Kidney tubule cell (primary cell): ENCODE measurements at regions not wholly inside any gene's neighbourhood (a gene's known extent, or its start where the extent isn't known, plus 50 kb on each side); places are given as distances from the start of the nearest gene placed in this dataset.
"Not testable (repeated sequence)": the region's sequence is repeated elsewhere in the genome, so short reads cannot be mapped to it uniquely, and the experiment has no call there.

ENCODE experiments used
- DNase-seq: peaks from one replicate; pipeline ENCODE4 v3.0.0-alpha.2; 2018; ENCODE audit warnings: low spot score

DNA sequence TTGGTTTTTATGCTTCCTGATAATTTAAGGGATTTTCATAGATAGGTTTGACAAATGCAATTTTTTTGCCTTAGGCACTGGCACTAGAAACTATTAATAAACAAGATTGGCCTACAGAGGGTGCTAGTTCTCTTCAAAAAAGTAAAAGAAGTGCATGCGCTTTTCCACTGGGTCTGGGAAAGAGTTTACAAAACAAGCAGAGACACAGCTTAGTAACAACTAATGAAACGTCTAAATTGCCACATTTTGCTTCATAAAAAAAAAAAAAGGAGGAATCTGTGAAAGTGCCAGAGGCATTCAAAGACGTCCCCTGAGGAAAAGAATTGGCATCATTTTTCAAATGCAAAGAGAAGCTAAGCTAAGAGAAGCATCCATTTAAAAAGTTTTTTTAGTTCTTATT is 58.3 kb upstream of the EEA1 start:
- peak; percentile 71 for DNase-seq

DNA sequence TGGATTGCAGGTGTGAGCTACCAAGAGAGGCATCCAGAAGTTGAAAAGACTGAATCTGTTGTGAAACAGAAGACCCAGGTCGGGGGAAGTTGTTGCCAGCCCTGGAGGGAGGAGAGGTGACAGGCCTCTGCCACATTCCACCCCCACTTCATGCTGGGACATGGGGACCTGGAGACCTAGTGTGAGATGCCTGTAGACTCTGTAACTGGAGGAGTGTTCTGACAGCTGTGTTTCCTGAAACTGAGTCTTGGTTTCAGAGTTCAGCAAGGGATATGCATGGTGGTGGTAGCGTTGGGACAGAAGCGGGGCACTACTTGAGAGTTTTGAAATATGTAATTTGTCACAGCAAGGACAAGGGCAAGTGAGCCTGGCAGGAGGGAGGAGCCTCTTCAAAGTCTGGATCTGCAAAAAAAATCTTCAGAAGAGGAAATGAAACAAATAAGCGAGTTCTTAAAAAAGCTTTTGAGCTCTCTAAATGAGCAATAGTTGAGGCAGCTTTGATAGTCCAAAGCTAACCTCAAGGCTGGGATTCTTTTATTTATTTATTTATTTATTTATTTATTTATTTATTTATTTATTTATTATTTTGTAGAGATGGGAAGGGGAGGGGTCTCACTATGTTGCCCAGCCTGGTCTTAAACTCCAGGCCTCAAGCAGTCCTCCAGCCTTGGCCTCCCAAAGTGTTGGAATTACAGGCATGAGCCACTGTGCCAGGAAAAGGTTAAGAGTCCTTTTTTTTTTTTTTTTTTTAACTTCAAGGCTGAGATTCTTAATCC is 58.9 kb upstream of the EEA1 start:
- no peak for DNase-seq

DNA sequence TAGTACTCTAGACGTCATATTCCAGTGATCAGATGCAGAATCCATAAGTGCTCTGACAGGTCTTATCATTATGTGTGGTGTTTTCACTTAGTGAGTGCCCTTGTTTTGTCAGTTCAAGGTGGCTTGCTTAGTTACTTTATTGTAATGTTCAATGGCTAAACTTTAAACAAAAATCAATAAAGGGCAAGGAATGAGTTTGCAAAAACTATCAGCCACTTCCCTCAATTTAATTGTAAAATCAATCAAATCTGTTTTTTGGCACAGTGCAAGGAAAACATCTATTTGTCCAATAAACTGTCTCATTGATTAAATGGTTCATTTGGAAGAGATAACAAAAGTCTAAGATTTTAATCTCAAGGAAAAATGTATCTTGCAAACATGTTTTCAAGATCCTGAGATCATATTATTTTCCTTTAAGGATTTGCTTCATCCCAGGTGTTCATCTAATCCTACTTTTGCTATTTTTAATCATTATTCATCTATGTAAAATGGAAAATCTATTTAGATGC is 59.6 kb upstream of the EEA1 start:
- DNase-seq = no peak

DNA sequence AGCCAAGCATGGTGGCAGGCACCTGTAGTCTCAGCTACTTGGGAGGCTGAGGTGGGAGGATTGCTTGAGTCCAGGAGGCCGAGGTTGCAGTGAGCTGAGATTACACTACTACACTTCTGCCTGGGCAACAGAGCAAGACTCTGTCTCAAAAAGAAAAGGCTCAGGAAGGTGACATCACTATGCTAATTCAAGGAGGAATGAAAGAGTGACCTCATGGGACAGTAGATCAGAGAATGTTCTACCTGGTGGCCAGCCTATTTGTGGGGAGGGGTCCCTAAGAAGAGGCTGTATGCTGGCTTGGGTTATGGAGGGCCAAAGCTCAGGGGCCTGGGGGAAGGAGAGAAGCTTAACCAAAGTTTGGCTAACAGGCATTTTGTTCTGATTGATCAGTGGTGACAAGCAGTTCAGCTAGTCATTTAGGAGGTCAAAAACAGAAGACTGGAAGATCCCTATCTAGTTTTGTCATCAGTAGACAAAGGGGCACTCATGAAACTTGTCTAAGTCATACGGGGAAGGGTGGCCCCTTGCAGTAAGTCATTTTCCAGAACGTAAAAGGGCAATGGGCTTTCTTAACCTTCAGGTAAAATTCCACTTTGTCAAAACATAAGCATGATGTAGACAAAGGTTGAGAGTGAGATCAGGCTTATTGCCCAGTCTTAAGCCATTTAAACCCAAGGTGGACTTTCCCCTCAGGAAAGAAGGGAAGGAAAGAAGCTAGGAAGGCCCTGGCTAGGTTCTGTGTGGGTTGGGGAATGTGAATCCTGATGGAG is 60.8 kb upstream of the EEA1 start:
- DNase-seq = no peak

DNA sequence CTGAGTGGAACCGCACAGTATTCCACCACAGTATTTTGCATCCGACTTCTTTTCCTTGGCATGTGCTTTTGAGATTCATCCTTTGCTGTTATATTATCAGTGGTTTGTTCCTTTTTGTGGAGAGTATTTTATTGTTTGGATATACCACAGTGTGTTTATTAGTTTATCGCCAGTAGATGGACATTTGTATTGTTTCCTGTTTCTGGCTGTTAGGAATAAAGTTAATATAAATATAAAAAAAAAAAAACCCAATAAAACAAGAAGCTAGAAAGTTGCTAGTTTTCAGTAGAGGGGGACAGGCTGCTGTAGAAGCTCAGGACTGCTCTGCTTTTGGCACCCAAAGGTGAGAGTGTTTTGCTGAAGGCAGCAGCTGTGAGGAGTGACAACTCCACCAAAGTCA is 62.0 kb upstream of the EEA1 start:
- no peak for DNase-seq

DNA sequence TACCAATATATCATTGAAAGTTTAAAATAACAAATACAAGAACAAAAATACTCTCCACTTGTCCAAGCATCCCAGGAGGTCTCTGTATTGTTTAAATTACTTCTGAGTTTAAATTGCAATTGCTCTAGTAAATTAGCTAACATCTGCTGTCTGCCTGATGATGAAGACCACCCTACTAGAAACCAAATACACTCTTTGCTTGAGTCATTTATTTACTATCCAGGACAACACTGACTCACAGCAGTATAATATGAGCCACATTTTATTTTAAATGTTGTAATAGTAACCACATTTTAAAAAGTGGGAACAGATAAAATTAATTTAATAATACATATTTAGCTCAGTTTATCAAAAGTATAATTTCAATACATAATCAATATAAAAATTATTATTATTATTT is 62.9 kb upstream of the EEA1 start:
- no peak for DNase-seq

DNA sequence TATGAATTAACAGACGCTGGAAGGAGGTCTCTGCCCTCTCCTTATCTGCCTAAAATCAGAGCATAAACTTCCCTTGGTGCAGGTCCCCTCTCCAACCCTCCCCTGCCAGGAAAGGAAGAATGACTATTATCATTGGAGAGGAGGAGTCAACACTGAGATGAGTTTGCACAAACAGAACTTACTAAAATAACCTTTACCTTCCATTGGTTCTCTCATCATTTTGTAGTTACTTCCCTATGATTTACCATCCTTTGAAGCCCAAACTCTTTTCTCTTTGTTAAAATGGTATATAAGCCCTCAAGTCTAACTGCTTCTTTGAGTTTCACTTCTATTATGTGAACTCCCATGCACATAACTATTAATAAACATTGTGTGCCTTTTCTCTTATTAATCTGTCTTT is 64.2 kb upstream of the EEA1 start:
- no peak for DNase-seq

DNA sequence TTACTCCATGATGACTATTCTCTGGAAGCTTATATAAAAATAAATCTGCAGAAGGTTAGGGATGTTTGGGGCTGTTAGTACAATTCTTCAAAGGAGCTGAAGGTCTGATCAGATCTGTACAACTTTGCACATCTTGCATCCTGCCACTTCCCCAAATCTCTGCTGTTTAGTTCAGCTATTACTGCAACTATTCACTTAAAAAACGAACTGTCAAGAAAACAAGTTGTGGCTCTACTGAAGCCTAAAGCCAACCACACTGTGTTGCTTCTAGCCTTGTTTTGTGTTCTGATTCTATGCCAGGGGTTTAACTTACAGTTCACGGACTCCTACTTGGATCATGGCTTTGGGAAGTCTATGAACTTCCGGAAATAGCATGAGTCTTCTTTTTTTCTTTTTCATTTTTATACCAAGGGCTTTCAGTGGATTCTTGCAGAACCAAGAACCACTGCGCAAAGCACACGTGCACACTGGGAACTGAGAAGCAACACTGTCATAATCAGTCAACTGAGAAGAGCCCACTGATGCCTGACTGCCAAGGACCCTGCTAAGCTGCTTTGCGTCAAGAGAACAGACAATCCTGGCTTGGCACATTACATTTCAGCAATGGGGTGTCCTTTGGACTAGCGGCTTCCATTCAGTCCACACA is 66.3 kb upstream of the EEA1 start:
- no peak for DNase-seq

DNA sequence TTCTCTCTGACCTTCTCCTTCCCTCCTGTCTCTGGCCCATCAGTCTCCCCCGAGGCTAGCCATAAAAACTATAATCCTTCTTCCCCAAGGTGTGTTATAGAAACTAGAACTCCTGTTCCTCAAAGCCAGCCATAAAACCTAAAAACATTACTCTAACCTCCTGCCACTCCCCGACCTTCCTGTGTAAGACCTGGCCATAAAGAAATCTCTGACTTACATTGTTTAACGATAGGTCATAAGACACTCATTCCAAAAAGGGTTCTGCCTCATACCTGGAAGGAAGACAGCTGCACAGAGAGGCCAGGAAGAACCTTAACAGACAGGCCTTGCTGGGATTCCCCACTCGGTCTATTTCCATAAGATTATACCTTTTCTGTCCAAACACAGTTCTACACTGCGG is 70.9 kb upstream of the EEA1 start:
- DNase-seq = peak; percentile 42

DNA sequence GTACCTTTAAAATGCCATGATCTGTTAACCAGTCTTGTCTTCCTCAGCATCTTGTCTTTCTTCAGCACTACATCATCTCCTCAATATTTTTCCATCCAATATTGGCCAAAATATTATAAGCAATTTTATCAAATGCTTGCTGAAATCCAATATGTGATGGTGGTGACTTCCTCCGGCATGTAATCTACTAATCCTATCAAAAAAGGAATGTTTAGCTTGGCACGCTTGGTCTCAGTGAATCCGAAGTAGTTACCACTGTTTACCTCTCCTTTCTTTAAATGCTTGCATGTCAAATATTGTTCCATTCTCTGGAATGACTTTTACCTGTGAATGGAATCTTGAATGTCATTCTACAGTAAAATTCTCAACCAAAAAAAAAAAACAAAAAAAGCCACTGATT is 72.3 kb upstream of the EEA1 start:
- DNase-seq = no peak

DNA sequence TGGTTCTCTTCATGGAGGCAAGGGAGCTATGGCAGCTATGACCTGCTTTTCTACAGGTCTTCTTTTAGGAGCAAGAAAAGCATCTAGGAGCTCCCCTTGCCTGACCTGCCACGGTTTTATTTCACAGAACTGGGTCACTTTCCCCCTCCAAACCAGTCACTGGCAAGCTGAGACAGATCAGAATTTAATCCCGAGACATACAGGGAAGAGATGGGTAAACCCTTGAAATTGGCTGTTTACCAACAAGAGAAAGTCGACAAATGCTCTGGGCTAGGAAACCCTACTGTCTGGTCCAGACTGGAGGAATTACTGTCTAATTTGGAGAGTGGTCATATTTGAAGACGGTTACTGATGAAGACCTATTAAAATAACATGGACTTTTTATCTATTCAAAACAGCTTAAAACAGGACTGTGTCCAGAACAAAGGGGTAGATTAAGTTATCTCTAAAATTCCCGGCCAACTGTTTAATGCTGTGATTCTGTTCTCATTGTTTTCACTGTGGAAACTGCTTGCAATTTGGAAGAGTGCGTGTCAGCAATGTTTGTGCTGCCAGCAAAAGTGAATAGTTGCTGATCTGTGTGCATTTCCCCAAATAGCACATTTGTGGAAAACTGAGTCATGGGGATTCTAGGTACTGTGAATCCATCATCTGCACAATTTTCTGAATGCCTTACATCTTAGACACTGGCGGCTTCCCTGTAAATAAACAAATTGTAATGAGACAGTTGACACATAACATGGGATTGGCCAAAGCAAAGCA is 73.4 kb upstream of the EEA1 start:
- peak; percentile 57 for DNase-seq

DNA sequence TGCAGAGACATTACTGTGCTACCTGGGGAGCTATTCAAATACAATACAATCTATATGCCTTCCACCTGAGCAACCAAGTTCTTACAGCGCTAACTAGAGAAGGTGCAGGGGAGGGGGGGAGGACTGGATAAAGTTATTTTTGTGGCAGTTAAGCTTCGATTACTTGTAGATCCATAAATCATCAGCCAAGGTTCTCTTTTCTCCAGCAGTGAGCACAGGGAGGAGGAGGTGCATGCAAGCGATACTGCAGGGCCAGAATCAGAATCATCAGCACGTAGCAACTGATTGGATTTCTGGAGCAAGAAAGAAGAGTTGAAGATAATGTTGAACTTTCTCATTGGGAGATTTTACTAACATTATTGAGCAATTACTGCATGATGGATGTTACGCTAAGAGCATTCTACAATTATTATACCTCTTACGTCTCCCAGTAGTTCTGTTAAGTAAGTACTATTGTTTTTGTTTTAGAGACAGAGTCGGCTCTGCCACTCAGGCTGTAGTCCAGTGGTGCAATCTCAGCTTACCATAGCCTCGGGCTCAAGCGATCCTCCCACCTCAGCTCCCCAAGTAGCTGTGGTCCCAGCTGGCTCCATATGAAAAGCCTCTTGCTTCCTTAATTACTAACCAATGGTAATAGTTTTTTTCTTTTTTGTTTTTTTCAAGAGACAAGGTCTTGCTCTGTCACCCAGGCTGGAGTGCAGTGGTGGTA is 74.6 kb upstream of the EEA1 start:
- DNase-seq = no peak

DNA sequence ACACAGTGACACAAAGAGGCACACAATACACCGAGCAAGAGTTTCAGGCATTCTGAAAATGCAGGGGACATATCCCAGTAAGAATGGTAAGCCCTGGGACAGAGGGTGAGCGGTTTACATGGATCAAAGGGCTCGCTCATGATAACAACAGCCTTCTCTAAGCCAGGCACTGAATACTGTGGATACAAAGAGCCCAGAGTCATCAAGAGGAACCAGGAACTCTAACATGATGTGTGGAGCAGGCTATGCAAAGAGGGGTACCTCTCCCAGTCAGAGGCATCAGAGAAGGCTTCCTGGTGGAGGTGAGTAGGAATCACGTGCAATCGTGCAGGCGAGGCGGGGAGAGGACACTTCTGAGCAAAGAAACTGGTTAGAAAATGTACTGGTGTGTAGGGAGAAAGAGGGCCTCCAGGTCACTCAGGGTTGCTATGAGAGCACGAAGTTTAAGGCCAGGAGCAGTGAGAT is 76.9 kb upstream of the EEA1 start:
- no peak for DNase-seq

DNA sequence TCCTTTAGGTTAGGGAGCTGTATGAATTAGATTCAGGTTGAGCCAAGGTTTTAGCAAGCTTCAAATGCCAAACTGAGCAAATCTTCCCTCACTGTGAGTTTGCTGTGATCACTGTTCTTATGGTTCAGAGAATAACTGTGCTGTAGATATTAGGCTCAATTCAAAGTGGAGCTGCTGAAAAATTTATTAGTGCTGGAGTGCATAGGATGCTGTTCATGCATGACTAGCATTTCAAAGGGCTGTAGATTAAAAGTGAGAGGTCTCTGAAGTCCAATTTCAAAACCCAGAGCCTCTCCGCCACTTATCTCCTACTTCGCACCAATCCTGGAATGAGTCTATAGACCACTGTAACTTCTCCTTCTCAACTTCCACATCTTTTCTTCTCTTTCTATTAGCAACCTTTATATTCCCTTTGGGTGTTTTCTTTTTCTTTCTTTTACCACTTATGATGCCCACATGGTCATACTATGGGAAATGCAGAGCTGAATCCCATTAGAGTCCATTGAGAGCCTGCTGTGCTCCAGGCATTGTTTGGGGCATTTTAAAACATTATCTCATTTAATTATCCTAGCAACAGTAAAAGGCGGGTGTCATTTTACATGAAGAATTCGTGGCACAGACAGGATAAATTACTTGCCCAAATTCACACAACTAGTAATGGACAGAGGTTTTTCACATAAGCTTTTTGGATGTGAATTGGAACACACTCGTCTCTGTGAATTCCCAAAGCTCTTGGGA is 77.5 kb upstream of the EEA1 start:
- DNase-seq = no peak

DNA sequence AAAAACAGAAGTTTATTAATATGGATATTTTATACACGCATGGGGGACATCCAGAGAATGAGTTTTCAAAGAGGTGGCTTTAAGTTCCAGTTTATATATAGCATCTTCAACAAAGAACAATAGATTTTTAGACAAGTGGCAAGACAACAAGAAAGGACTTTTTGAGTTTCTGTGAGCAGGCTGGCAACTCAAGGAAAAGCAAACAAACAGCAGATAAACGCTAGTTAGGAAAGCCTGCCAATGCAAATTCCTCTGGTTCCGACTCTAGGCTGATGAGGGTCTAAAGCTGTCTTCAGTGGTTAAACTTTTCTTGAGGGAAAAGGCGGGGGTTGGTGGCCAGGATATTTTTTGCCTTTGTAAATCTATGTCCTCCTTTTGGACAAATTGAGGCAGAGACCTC is 78.4 kb upstream of the EEA1 start:
- no peak for DNase-seq

DNA sequence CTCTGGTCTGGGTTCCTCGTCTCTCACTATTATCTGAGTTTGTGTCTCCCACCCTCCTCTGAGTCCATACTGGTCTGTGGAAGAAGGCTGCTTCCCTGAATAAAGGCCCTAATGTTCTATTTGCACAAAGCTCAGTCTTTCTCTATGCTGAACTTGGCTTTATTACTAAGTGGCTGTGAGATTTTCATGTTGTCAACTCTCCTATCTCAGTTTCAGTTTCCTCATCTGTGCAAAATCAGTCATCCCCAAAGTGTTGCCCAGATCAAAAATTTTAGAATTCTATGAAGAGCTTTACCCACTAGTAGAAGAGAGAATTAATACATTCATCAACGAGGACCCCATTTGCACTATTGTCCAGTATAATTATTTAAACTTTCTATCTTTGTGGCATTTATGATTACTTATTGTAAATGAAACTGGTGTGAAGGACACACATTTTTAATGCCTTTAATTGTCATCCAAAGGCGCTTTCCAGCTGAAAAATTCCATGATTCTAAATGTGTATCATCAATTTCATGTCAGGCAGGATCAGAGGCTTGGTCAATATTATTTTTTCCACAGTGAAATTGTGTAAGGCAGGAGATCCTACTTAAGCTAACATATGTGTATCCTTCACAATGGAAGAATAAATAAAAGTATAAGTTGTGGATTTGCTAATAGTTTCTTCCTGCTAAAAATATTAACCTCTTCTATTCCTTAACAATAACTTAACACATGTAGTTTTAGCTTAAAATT is 79.1 kb upstream of the EEA1 start:
- no peak for DNase-seq

DNA sequence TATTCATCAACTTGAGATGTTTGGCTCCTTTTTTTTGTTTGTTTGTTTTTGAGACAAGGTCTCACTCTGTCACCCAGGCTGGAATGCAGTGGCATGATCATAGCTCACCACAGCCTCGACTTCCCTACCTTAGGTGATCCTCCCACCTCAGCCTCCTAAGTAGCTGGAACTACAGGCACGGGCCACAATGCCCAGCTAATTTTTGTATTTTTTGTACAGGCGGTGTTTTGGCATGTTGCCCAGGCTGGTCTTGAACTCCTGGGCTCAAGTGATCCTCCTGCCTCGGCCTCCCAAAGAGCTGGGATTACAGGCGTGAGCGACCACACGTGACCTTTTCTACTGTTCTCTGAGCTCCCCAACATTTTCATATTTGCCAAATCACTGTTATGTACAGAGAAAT is 79.8 kb upstream of the EEA1 start:
- DNase-seq = not testable (repeated sequence)

DNA sequence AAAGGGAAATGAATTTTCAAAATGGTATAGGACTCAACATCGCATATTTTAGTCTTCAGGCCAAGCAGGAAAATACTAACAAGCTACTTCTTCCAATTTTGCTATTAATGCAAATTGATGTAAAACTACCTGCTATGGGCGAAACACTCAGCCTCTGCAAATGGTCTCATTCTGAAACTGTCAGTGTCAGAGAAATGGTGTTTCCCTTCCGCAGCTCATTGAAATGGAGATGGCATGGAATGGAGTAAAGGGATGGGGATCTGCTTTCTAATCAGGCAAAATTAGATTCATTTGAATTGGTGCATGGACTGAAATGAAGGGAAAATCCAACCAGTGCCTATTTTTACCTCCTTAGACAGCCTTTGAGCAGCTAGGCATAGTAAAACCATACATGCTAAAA is 80.4 kb upstream of the EEA1 start:
- DNase-seq = no peak

DNA sequence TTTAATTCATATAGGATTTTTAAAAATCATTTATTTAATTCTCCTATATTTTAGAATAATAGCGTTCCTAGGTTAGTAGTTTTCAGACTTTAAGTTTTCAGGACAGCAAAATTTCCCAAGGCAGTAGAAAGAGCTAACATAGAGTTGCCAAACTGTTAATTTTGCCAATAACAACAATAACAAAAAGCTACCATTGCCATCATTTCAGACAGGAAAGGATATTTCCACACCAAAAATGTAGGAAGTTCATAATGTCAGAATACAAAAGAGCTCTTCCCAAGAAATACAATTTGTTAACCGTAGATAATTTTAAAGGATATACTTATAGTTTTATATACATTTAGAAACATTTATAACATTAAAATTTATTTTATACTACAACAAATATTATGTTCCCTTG is 81.4 kb upstream of the EEA1 start:
- DNase-seq = no peak

DNA sequence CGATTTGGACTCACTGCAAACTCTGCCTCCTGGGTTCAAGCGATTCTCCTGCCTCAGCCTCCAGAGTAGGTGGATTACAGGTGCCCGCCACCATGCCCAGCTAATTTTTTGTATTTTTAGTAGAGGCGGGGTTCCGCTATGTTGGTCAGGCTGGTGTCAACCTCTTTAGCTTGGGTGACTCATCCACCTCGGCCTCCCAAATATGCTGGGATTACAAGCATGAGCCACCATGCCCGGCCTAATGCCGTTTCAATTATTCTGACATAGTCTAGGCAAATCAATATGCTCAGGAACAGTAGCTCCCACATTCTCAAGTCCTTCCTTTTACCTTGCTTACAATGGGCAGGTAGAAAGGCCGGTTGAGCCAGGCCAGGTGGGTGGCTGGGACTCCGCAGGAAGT is 82.0 kb upstream of the EEA1 start:
- peak; percentile 51 for DNase-seq
